ENCODE measurements at regions not wholly inside any gene's neighbourhood (a gene's known extent, or its start where the extent isn't known, plus 50 kb on each side); places are given as distances from the start of the nearest gene placed in this dataset.

DNA sequence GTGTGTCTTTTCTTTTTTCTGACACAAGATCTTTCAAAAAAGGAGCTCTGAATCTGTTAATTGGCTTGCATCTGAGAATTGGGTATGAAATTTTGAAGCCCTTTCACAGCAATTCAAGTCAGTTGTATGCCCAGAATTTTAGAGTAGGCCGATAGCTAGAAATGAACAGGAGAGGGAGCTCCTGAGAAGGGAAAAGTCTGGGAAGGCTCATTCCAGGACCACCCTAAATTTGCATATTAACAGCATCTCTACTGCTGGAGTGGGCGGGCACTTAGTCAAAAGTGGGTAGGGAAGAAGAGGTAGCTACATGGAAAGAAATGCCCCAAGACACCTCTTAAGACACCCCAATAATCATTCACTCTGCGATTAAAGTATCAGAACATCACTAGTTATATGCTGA lies 928.3 kb downstream of the TBC1D32 start:
- TF ChIP-seq, protein P1, sequence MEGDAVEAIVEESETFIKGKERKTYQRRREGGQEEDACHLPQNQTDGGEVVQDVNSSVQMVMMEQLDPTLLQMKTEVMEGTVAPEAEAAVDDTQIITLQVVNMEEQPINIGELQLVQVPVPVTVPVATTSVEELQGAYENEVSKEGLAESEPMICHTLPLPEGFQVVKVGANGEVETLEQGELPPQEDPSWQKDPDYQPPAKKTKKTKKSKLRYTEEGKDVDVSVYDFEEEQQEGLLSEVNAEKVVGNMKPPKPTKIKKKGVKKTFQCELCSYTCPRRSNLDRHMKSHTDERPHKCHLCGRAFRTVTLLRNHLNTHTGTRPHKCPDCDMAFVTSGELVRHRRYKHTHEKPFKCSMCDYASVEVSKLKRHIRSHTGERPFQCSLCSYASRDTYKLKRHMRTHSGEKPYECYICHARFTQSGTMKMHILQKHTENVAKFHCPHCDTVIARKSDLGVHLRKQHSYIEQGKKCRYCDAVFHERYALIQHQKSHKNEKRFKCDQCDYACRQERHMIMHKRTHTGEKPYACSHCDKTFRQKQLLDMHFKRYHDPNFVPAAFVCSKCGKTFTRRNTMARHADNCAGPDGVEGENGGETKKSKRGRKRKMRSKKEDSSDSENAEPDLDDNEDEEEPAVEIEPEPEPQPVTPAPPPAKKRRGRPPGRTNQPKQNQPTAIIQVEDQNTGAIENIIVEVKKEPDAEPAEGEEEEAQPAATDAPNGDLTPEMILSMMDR (IDR thresholded peaks at IDR 0.05), result no peak
- TF ChIP-seq POLR2A (IDR thresholded peaks at IDR 0.05), result no peak
